ENCODE measurements at regions not wholly inside any gene's neighbourhood (a gene's known extent, or its start where the extent isn't known, plus 50 kb on each side); places are given as distances from the start of the nearest gene placed in this dataset.
A peak's percentile ranks its signal among the peaks of the same experiment; 100 is the strongest.

DNA sequence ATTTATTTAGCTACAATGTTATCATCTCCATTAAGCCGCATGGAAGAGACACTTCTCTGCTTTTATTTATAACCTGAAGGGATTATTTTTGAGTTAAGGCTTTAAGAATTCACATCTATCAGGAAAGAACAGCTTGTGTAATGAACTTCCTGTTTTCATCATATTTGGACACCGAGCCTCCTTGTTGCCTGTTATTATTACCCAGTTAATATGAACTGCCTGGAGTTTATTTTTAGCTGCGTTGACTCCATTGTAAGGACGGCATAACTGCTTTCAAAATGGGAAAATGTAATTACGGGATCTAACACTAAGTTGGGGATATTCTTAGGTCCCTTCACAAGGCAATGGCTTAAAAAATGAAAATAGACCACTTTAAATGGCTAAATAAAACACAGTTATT, 89.0 kb upstream of the NR4A3 start:
- H3K4me3 ChIP-seq (ENCODE audit: low read length, poor library complexity, severe bottlenecking) = no peak overlapping the region
- H2AFZ ChIP-seq (ENCODE audit: low read length) = 0 out of 2 replicates have a peak overlapping the region, but pooled peaks have one; percentile 16
- H3K9me3 ChIP-seq (ENCODE audit: insufficient read depth, low read depth, low read length) = no peaks in the 10 kb centered on the region
- no peaks in the 10 kb centered on the region for H3K79me2 ChIP-seq (ENCODE audit: insufficient read depth, low read length)
- H3K36me3 ChIP-seq (ENCODE audit: insufficient read depth, low read length) = no peaks in the 10 kb centered on the region
- H3K27me3 ChIP-seq (ENCODE audit: insufficient read depth, low read length, poor library complexity, severe bottlenecking) = no peaks in the 10 kb centered on the region
- H3K4me2 ChIP-seq (ENCODE audit: low read depth, low read length, poor library complexity, severe bottlenecking) = no peak overlapping the region
- TF ChIP-seq CTCF (conservative IDR thresholded peaks at IDR 0.05; ENCODE audit: low read length) (no peak), EZH2phosphoT487 (IDR thresholded peaks at IDR 0.05; ENCODE audit: borderline replicate concordance) (no peak)
- no peak overlapping the region for H3K9ac ChIP-seq (ENCODE audit: low read depth, low read length, poor library complexity, severe bottlenecking)
- H3F3A ChIP-seq (ENCODE audit: low read depth) = no peaks in the 10 kb centered on the region
- H3K4me1 ChIP-seq (ENCODE audit: insufficient read depth, low read length, poor library complexity, severe bottlenecking) = no peaks in the 10 kb centered on the region
- no peaks in the 10 kb centered on the region for H4K20me1 ChIP-seq (ENCODE audit: insufficient read depth, low read length, poor library complexity, severe bottlenecking)
- no peaks in the 10 kb centered on the region for H3K9me2 ChIP-seq (replicated peaks; ENCODE audit: low read depth, low read length)

GRCh38 chr9:99735041-99735440, 86.6 kb upstream of the NR4A3 start:
- Histone ChIP-seq H3K4me2 (ENCODE audit: low read depth, low read length, poor library complexity, severe bottlenecking) (no peak overlapping the region), H3K4me1 (ENCODE audit: insufficient read depth, low read length, poor library complexity, severe bottlenecking) (no peaks in the 10 kb centered on the region), H3K4me3 (ENCODE audit: low read length, poor library complexity, severe bottlenecking) (no peak overlapping the region), H3K27me3 (ENCODE audit: insufficient read depth, low read length, poor library complexity, severe bottlenecking) (no peaks in the 10 kb centered on the region), H3K9me2 (replicated peaks; ENCODE audit: low read depth, low read length) (no peaks in the 10 kb centered on the region), H3F3A (ENCODE audit: low read depth) (no peaks in the 10 kb centered on the region), H3K79me2 (ENCODE audit: insufficient read depth, low read length) (no peaks in the 10 kb centered on the region), H3K36me3 (ENCODE audit: insufficient read depth, low read length) (no peaks in the 10 kb centered on the region), H3K9ac (ENCODE audit: low read depth, low read length, poor library complexity, severe bottlenecking) (no peak overlapping the region), H2AFZ (ENCODE audit: low read length) (no peak overlapping the region), H4K20me1 (ENCODE audit: insufficient read depth, low read length, poor library complexity, severe bottlenecking) (no peaks in the 10 kb centered on the region), H3K9me3 (ENCODE audit: insufficient read depth, low read depth, low read length) (no peaks in the 10 kb centered on the region)
- no peak for TF ChIP-seq CTCF (conservative IDR thresholded peaks at IDR 0.05; ENCODE audit: low read length)
- TF ChIP-seq EZH2phosphoT487 (IDR thresholded peaks at IDR 0.05; ENCODE audit: borderline replicate concordance) = no peak

- H3K9me2 ChIP-seq (replicated peaks; ENCODE audit: low read depth, low read length) = no peaks in the 10 kb centered on the region
- no peaks in the 10 kb centered on the region for H3K4me1 ChIP-seq (ENCODE audit: insufficient read depth, low read length, poor library complexity, severe bottlenecking)
- no peak for TF ChIP-seq EZH2phosphoT487 (IDR thresholded peaks at IDR 0.05; ENCODE audit: borderline replicate concordance)
Observed at GRCh38 chr9:99736291-99736690, 85.4 kb upstream of the NR4A3 start.

DNA sequence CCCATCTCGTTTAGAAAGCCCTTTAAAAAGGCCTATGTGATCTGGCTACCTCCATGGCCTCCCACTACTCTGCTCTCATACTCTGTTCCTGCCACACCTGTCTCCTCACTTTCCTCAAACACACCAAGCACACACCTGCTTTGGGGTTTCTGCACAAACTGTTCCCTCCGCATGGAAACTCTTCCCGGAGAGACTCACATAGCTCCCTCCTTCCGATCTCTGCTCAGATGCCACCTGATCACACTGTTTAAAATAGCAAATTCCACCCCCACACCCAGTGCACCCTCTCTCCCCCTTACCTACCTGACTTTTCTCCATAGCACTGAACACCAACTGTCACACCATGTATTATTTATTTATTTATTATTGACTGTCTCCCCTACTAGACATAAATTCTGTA, 84.0 kb upstream of the NR4A3 start:
- no peak overlapping the region for H3K9ac ChIP-seq (ENCODE audit: low read depth, low read length, poor library complexity, severe bottlenecking)
- H3K4me1 ChIP-seq (ENCODE audit: insufficient read depth, low read length, poor library complexity, severe bottlenecking) = no peaks in the 10 kb centered on the region
- H3K4me2 ChIP-seq (ENCODE audit: low read depth, low read length, poor library complexity, severe bottlenecking) = no peak overlapping the region
- H3F3A ChIP-seq (ENCODE audit: low read depth) = no peaks in the 10 kb centered on the region
- no peaks in the 10 kb centered on the region for H3K27me3 ChIP-seq (ENCODE audit: insufficient read depth, low read length, poor library complexity, severe bottlenecking)
- no peak overlapping the region for H2AFZ ChIP-seq (ENCODE audit: low read length)
- no peaks in the 10 kb centered on the region for H3K9me3 ChIP-seq (ENCODE audit: insufficient read depth, low read depth, low read length)
- no peaks in the 10 kb centered on the region for H3K9me2 ChIP-seq (replicated peaks; ENCODE audit: low read depth, low read length)
- TF ChIP-seq EZH2phosphoT487 (IDR thresholded peaks at IDR 0.05; ENCODE audit: borderline replicate concordance) = no peak
- TF ChIP-seq CTCF (conservative IDR thresholded peaks at IDR 0.05; ENCODE audit: low read length) = no peak
- H3K79me2 ChIP-seq (ENCODE audit: insufficient read depth, low read length) = no peaks in the 10 kb centered on the region
- no peak overlapping the region for H3K4me3 ChIP-seq (ENCODE audit: low read length, poor library complexity, severe bottlenecking)
- H4K20me1 ChIP-seq (ENCODE audit: insufficient read depth, low read length, poor library complexity, severe bottlenecking) = no peaks in the 10 kb centered on the region
- no peaks in the 10 kb centered on the region for H3K36me3 ChIP-seq (ENCODE audit: insufficient read depth, low read length)

More at GRCh38 chr9:99736291-99736690, 85.4 kb upstream of the NR4A3 start:
- Histone ChIP-seq H3K79me2 (ENCODE audit: insufficient read depth, low read length) (no peaks in the 10 kb centered on the region), H3F3A (ENCODE audit: low read depth) (no peaks in the 10 kb centered on the region), H3K36me3 (ENCODE audit: insufficient read depth, low read length) (no peaks in the 10 kb centered on the region), H4K20me1 (ENCODE audit: insufficient read depth, low read length, poor library complexity, severe bottlenecking) (no peaks in the 10 kb centered on the region), H3K4me3 (ENCODE audit: low read length, poor library complexity, severe bottlenecking) (no peak overlapping the region), H3K9me3 (ENCODE audit: insufficient read depth, low read depth, low read length) (no peaks in the 10 kb centered on the region), H3K9ac (ENCODE audit: low read depth, low read length, poor library complexity, severe bottlenecking) (no peak overlapping the region), H3K27me3 (ENCODE audit: insufficient read depth, low read length, poor library complexity, severe bottlenecking) (no peaks in the 10 kb centered on the region), H2AFZ (ENCODE audit: low read length) (no peak overlapping the region), H3K4me2 (ENCODE audit: low read depth, low read length, poor library complexity, severe bottlenecking) (no peak overlapping the region)
